Fibroblast of mammary gland (primary cell): ENCODE measurements at regions not wholly inside any gene's neighbourhood (a gene's known extent, or its start where the extent isn't known, plus 50 kb on each side); places are given as distances from the start of the nearest gene placed in this dataset.
"Not testable (repeated sequence)": the region's sequence is repeated elsewhere in the genome, so short reads cannot be mapped to it uniquely, and the experiment has no call there.

Experiments
- DNase-seq: peaks from one replicate; pipeline ENCODE4 v3.0.0-alpha.2; 2010; ENCODE audit warnings: low read depth
- H3K4me3 ChIP-seq: 2 replicates; pipeline ENCODE4 v1.5.1; 2011; ENCODE audit warnings: low read depth, mild to moderate bottlenecking, low read length, moderate library complexity; ENCODE audit not compliant: control insufficient read depth
- CTCF ChIP-seq: conservative IDR thresholded peaks from 2 replicates; pipeline ENCODE4 v1.5.1; 2011; ENCODE audit warnings: low read depth, low read length, inconsistent platforms; ENCODE audit not compliant: control insufficient read depth, insufficient read depth

- DNase-seq = peak; percentile 0
- no peak for TF ChIP-seq CTCF
- H3K4me3 ChIP-seq = no peak overlapping the region
Observed at GRCh38 chr2:83221258-83221657, 1237.8 kb downstream of the SUCLG1 start.

GRCh38 chr2:83217854-83218253 lies 1241.2 kb downstream of the SUCLG1 start:
- no peak overlapping the region for H3K4me3 ChIP-seq
- TF ChIP-seq CTCF = no peak
- no peak for DNase-seq

DNA sequence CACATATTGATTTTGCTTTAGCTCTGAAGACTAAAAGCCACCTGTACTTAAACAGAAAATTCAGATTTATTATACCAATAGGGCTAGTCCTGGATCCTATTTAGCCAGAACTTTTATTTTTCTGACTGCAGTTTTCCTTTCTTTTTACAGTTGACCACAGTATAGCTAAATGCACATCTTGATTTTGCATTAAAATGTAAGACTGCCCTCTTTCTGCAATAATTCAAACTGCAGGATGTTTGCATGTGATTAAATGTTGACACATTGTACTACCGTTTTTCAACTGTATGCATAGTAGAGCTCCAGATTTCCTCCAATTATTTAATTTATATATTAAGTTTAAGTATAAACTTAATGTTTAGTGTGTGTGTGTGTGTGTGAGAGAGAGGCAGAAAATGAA lies 1262.9 kb downstream of the SUCLG1 start:
- H3K4me3 ChIP-seq = no peak overlapping the region
- peak; percentile 27 for TF ChIP-seq CTCF
- peak; percentile 7 for DNase-seq

DNA sequence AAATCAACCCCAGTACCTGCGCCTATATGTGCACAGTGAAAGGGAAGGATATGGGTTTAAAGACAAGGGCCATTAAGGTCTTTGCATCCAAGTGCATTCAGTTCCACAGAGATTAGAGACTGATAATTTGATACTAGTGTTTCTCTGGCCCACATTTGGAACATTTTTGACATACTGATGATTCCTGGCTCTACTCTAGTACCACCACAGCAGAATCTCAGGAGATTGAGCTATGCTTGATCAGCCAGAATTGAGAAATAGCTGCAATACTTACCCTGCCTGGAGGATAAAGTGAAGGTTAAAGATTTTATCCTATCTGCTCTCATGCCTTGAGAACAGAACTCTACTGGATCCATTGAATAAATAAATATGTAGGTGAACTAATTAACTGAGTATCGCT lies 1267.8 kb downstream of the SUCLG1 start:
- TF ChIP-seq CTCF = no peak
- H3K4me3 ChIP-seq = no peak overlapping the region
- no peak for DNase-seq

- TF ChIP-seq CTCF = no peak
- H3K4me3 ChIP-seq = no peak overlapping the region
- DNase-seq = no peak
Observed at GRCh38 chr2:83186105-83186760, 1272.8 kb downstream of the SUCLG1 start.

DNA sequence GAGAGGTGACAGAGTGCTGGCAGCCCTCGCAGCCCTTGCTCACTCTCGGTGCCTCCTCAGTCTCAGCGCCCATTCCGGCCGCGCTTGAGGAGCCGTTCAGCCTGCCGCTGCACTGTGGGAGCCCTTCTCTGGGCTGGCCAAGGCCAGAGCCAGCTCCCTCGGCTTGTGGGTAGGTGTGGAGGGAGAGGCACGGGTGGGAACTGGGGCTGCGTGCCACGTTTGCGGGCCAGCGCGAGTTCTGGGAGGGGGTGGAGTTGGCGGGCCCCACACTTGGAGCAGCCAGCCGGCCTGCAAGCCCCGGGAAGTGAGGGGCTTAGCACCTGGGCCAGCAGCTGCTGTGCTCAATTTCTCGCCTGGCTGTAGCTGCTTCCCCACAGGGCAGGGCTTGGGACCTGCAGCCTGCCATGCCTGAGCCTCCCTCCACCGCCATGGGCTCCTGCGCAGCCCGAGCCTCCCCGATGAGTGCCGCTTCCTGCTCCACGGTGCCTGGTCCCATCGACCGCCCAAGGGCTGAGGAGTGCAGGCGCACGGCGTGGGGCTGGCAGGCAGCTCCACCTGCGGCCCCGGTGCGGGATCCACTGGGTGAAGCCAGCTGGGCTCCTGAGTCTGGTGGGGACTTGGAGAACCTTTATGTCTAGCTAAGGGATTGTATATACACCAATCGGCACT lies 1278.1 kb downstream of the SUCLG1 start:
- DNase-seq, H3K4me3 ChIP-seq: not testable (repeated sequence)

DNA sequence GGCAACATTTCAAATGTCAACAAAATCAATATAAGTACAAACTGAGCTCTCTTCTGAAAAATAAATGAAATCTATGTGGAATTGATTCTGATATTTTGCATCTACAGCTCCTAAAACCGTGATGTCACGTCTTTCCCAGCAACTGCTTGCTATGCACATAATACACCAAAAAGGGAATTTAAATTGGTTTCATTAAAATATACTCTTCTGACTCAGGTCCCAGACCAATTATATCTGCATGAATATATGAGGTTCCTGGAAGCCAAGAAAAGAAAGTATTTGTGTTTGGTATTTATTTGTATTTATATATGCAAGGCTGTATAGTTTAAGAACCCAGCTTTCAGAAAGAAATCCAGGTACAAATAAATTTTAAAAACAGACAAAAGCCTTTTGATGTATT lies 1282.5 kb downstream of the SUCLG1 start:
- no peak for TF ChIP-seq CTCF
- no peak overlapping the region for H3K4me3 ChIP-seq
- no peak for DNase-seq
